Uterus (tissue), 2 donors: ENCODE measurements at regions not wholly inside any gene's neighbourhood (a gene's known extent, or its start where the extent isn't known, plus 50 kb on each side); places are given as distances from the start of the nearest gene placed in this dataset.

ENCODE experiments used
- POLR2A ChIP-seq, 2 donors: fragments of 450-650 bp; IDR thresholded peaks; one replicate each; pipeline ENCODE4 v1.6.1; 2016; ENCODE audit warnings: antibody characterized with exemption in 2 of 2, mild to moderate bottlenecking in 1 of 2, moderate library complexity in 1 of 2
- TF ChIP-seq, protein P1 (sequence below), 4 experiments: fragments of 200-600 bp in 2 of 4; fragments of 450-650 bp in 2 of 4; sonication (generic) in 2 of 4; IDR thresholded peaks; one replicate each; pipeline ENCODE4 v1.5.1; 2016 to 2019; ENCODE audit warnings: antibody characterized with exemption in 4 of 4, mild to moderate bottlenecking in 2 of 4, moderate library complexity in 1 of 4

GRCh38 chr16:26981266-26981938, 85.3 kb upstream of the C16orf82 start:
- TF ChIP-seq, protein P1, sequence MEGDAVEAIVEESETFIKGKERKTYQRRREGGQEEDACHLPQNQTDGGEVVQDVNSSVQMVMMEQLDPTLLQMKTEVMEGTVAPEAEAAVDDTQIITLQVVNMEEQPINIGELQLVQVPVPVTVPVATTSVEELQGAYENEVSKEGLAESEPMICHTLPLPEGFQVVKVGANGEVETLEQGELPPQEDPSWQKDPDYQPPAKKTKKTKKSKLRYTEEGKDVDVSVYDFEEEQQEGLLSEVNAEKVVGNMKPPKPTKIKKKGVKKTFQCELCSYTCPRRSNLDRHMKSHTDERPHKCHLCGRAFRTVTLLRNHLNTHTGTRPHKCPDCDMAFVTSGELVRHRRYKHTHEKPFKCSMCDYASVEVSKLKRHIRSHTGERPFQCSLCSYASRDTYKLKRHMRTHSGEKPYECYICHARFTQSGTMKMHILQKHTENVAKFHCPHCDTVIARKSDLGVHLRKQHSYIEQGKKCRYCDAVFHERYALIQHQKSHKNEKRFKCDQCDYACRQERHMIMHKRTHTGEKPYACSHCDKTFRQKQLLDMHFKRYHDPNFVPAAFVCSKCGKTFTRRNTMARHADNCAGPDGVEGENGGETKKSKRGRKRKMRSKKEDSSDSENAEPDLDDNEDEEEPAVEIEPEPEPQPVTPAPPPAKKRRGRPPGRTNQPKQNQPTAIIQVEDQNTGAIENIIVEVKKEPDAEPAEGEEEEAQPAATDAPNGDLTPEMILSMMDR (IDR thresholded peaks at IDR 0.05) = no peak
- TF ChIP-seq POLR2A (IDR thresholded peaks at IDR 0.05) = no peak
